ENCODE measurements at regions not wholly inside any gene's neighbourhood (a gene's known extent, or its start where the extent isn't known, plus 50 kb on each side); places are given as distances from the start of the nearest gene placed in this dataset.

DNA sequence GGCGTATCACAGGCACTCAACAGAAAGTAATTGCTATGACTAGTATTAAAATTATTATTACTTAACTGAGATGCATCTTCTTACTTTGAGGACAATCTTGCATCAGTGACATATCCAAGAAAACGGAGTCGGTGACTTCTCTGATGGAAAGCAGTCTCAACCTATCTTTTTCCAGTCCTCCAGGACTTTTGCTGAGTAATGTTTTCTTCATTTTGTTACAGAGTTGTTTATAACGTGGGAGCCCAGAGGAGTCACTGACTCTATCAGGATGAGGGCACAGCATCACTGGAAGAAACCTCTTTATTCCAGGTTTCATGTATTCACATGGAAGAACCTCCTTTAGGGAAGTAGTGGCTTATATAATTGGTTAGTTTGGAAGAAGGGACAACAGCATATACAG lies 51.5 kb upstream of the MELK start:
- TF ChIP-seq, protein P1, sequence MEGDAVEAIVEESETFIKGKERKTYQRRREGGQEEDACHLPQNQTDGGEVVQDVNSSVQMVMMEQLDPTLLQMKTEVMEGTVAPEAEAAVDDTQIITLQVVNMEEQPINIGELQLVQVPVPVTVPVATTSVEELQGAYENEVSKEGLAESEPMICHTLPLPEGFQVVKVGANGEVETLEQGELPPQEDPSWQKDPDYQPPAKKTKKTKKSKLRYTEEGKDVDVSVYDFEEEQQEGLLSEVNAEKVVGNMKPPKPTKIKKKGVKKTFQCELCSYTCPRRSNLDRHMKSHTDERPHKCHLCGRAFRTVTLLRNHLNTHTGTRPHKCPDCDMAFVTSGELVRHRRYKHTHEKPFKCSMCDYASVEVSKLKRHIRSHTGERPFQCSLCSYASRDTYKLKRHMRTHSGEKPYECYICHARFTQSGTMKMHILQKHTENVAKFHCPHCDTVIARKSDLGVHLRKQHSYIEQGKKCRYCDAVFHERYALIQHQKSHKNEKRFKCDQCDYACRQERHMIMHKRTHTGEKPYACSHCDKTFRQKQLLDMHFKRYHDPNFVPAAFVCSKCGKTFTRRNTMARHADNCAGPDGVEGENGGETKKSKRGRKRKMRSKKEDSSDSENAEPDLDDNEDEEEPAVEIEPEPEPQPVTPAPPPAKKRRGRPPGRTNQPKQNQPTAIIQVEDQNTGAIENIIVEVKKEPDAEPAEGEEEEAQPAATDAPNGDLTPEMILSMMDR (IDR thresholded peaks at IDR 0.05), result no peak
- TF ChIP-seq POLR2A (IDR thresholded peaks at IDR 0.05), result no peak
